GM19239 (cell line): ENCODE measurements at regions not wholly inside any gene's neighbourhood (a gene's known extent, or its start where the extent isn't known, plus 50 kb on each side); places are given as distances from the start of the nearest gene placed in this dataset.

Source experiments
- DNase-seq: peaks from one replicate; pipeline ENCODE4 v3.0.0; 2011; ENCODE audit warnings: low spot score; ENCODE audit not compliant: insufficient read length
- FAIRE-seq: peaks from 2 replicates; lab custom pipeline; 2011; peaks lifted over from hg19 to GRCh38; lab: Jason Lieb, UNC

- no peak for FAIRE-seq
- no peak for DNase-seq
These were observed 532.7 kb downstream of the TDRD15 start for GRCh38 chr2:21656330-21657075.

DNA sequence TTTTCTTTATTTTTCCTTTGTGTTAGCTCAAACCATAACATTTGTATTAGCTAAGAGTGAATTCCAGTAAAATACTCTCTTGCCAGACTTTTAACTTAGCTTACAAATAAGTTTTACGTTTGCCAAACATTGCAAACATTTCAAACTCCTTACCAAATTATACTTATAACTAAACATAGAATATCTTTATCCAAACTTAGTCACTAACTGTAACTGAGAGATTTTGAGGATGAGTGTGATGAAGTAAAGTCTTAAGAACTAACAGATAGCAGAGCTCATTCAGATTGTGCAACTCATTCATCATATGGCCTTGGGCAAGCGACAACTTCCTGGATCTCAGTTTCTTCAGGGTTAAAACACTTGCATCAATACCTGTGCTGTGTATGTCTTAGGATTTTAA is 533.7 kb downstream of the TDRD15 start:
- FAIRE-seq (no peak), DNase-seq (no peak)

DNA sequence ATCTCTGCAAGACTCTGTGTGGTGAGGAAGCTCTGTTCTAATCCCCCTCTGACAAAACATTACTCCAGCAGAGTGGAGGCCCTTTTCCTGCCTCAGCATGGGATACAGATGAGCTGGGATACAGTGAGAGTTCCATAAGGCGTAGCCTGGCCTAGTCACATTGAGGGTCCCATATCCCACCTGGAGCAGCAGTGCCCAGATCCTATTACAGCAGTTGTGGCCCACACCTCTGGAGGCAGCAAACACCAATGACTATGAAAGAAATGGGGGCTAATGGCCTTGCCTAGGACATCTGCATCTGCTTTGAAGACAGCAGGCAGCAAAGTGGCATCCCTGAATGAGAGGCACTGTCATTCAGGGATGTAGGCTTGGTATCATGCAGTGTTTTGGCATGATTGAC is 534.5 kb downstream of the TDRD15 start:
- DNase-seq (no peak), FAIRE-seq (no peak)

GRCh38 chr2:21658907-21659477 is 535.2 kb downstream of the TDRD15 start:
- DNase-seq, result no peak
- no peak for FAIRE-seq

DNA sequence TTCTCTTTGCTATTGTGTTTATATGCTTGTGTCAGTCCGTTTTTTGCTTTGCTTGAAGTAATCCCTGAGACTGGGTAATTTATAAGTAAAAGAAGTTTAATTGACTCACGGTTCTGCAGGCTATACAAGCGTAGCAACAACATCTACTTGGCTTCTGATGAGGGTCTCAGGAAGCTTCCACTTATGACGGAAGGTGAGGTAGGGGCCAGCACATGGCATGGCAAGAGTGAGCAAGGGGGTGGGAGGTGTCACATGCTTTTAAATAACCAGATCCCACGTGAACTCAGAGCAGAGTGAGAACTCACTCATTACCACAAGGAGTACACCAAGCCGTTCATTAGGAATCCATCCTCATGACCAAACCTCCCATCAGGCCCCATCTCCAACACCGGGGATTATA is 540.3 kb downstream of the TDRD15 start:
- FAIRE-seq (no peak), DNase-seq (no peak)

DNA sequence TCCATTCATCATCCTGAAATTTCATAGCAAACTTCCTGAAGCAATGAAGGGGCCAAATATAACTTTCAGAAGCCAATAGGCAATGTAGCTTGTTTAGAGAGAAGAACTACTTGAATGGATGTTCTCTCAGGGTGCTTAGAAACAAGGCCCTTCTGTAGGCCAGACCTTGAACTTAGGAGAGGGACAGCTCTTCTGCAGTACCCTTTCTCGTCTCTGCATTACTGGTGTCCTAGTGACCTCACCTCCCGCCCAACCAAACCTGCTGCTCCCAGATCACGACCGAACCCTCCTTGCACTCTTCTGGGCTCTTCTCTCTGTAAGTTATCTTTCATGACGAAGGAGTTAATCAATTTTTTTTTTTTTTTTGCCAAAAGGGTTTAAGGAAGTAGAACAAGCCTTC is 543.9 kb downstream of the TDRD15 start:
- FAIRE-seq (no peak), DNase-seq (no peak)

DNA sequence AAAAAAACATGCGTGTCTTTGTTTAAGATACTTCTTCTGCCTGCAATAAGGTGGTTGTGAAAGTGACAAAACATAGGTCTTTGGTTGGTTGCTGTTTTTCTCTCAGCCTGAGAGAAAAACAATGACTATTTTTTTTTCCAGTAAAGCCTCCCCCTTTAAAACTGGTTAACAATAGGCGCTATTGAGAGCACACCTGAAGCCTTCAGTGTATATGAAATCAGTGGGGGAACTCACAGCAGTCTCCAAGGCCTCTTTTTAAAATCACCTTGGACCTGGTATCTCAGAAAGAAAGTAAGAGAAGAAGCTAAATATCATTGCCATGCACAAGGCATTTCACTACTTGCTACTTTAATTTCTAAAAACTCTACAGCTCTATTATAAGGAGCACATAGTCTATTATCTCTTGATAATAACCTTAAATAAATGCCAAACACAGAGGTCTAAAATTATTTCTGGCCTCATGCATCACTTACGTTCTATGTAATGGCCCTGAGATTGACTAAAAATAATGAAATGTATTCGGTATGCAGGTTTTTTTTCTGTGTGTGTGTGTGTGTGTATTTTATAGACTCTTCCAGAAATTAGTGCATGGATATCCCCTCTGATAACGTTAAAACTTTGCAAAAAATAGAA is 544.4 kb downstream of the TDRD15 start:
- DNase-seq (no peak), FAIRE-seq (no peak)

DNA sequence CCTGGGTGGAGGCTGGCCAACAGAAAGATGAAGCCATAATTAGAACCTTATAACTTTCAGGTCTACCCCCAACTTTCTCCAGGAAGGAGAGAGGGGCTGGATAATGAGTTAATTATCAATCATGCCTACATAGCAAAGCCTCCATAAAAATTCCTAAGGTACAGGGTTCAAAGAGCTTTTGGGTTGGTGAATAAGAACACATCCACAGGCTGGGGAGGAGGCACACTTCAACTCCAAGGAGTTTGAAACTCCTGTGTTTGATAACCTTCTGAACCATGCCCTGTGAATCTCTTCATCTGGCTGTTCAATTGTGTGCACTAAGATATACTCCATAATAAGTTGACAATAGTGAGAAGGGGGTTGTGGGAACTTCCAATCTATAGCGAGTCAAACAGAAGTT is 552.3 kb downstream of the TDRD15 start:
- DNase-seq, result no peak
- FAIRE-seq, result no peak

GRCh38 chr2:21676676-21677075 is 552.9 kb downstream of the TDRD15 start:
- DNase-seq (no peak), FAIRE-seq (no peak)

DNA sequence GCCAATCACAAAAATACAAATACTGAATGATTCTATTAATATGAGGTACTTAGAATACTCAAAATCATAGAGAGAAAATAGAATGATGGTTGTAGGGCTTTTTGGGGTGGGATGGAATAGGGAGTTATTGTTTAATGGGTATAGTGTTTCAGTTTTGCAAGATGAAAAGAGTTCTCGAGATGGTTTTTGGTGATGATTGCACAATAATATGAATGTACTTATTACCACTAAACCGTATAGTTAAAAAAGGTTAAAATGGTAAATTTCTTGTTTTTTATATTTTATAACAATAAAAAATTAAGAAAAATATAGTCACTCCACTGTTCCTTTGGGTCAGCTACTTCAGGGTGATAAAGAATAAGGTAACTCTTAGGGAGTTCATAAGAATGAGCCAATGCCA is 560.1 kb downstream of the TDRD15 start:
- FAIRE-seq, result no peak

GRCh38 chr2:21687589-21687988 is 563.8 kb downstream of the TDRD15 start:
- no peak for FAIRE-seq

More for the DNA sequence above, 560.1 kb downstream of the TDRD15 start:
- DNase-seq, result no peak

GRCh38 chr2:21690005-21690404 is 566.2 kb downstream of the TDRD15 start:
- FAIRE-seq (no peak), DNase-seq (no peak)

More at GRCh38 chr2:21687589-21687988, 563.8 kb downstream of the TDRD15 start:
- DNase-seq, result no peak

- FAIRE-seq (no peak), DNase-seq (no peak)
These were observed 569.3 kb downstream of the TDRD15 start for GRCh38 chr2:21693081-21693480.

- DNase-seq (no peak), FAIRE-seq (no peak)
These were observed 570.5 kb downstream of the TDRD15 start for GRCh38 chr2:21694079-21694878.

- DNase-seq (no peak), FAIRE-seq (no peak)
These were observed 573.1 kb downstream of the TDRD15 start for GRCh38 chr2:21696900-21697299.

GRCh38 chr2:21700644-21701043 is 576.9 kb downstream of the TDRD15 start:
- DNase-seq, result no peak
- no peak for FAIRE-seq

GRCh38 chr2:21710031-21710430 is 586.3 kb downstream of the TDRD15 start:
- DNase-seq, result no peak
- FAIRE-seq, result no peak

DNA sequence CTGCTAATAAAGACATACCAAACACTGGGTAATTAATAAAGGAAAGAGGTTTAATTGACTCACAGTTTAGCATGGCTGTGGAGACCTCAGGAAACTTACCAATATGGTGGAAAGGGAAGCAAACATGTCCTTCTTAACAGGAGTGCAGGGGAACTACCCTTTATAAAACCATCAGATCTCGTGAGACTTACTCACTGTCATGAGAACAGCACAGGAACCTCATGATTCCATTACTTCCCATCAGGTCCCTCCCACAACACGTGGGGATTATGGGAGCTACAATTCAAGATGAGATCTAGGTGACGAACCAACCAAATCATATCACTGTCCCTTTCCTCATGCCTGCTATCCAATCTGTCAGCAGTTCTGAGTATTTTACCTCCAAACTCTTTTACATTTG is 586.7 kb downstream of the TDRD15 start:
- FAIRE-seq (no peak), DNase-seq (no peak)

GRCh38 chr2:21715887-21716286 is 592.1 kb downstream of the TDRD15 start:
- DNase-seq (no peak), FAIRE-seq (no peak)

DNA sequence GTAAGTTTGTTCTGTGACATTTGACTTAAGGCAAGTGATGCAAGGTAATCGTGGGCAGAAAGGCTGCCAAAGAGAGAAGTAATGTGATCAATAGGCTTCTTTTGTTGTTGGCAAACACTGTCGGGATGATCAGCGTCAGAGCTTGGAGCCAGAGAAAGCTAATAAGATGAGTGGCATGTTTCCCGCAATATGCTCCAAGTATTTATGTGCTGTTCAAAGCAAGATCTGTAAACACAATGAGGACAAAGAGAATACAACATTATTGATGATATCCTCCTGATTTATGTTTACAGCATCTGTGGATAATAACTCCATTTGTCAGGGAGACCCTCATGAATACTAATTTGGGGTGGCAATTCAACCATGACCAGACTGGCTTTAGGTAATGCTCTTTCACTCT is 603.3 kb downstream of the TDRD15 start:
- FAIRE-seq, result no peak
- no peak for DNase-seq

GRCh38 chr2:21728133-21728532 is 604.4 kb downstream of the TDRD15 start:
- FAIRE-seq (no peak), DNase-seq (no peak)
